Loucy (cell line): ENCODE measurements at regions not wholly inside any gene's neighbourhood (a gene's known extent, or its start where the extent isn't known, plus 50 kb on each side); places are given as distances from the start of the nearest gene placed in this dataset.

Experiments used
- H2AFZ ChIP-seq: fragments of 200-600 bp; sonication (generic); 2 replicates; pipeline ENCODE4 v1.6.0; 2016; ENCODE audit warnings: antibody characterized with exemption, mild to moderate bottlenecking, low read length, moderate library complexity
- H3F3A ChIP-seq: fragments of 200-600 bp; 2 replicates; pipeline ENCODE4 v1.6.0; 2016; ENCODE audit warnings: antibody characterized with exemption, low read depth, mild to moderate bottlenecking
- H3K27me3 ChIP-seq: fragments of 200-600 bp; sonication (generic); 2 replicates; pipeline ENCODE4 v1.6.1; 2014; ENCODE audit warnings: low read length, mild to moderate bottlenecking; ENCODE audit not compliant: insufficient read depth, poor library complexity, severe bottlenecking
- H3K36me3 ChIP-seq: fragments of 200-600 bp; sonication (generic); 2 replicates; pipeline ENCODE4 v1.6.1; 2016; ENCODE audit warnings: low read length; ENCODE audit not compliant: insufficient read depth
- H3K4me1 ChIP-seq: fragments of 200-600 bp; sonication (generic); 2 replicates; pipeline ENCODE4 v1.5.1; 2014; ENCODE audit warnings: low read length, mild to moderate bottlenecking; ENCODE audit not compliant: insufficient read depth, poor library complexity, severe bottlenecking
- H3K4me2 ChIP-seq: fragments of 200-600 bp; sonication (generic); 2 replicates; pipeline ENCODE4 v1.6.0; 2014; ENCODE audit warnings: antibody characterized with exemption, low read length, low read depth, mild to moderate bottlenecking; ENCODE audit not compliant: poor library complexity, severe bottlenecking
- H3K4me3 ChIP-seq: fragments of 200-600 bp; sonication (generic); 2 replicates; pipeline ENCODE4 v1.5.1; 2014; ENCODE audit warnings: low read length, mild to moderate bottlenecking, mixed read lengths; ENCODE audit not compliant: poor library complexity, severe bottlenecking
- H3K79me2 ChIP-seq: fragments of 200-600 bp; sonication (generic); 2 replicates; pipeline ENCODE4 v1.6.1; 2014; ENCODE audit warnings: low read length; ENCODE audit not compliant: insufficient read depth
- H3K9ac ChIP-seq: fragments of 200-600 bp; sonication (generic); 2 replicates; pipeline ENCODE4 v1.6.0; 2014; ENCODE audit warnings: mild to moderate bottlenecking, low read depth, low read length, moderate library complexity; ENCODE audit not compliant: poor library complexity, severe bottlenecking
- H3K9me2 ChIP-seq: fragments of 200-600 bp; sonication (generic); replicated peaks from 2 replicates; pipeline ENCODE4 v1.6.1; 2016; ENCODE audit warnings: low read depth, low read length, mixed read lengths
- H3K9me3 ChIP-seq: fragments of 200-600 bp; sonication (generic); 2 replicates; pipeline ENCODE4 v1.6.1; 2014; ENCODE audit warnings: mild to moderate bottlenecking, antibody characterized with exemption, low read length, low read depth; ENCODE audit not compliant: insufficient read depth
- H4K20me1 ChIP-seq: fragments of 200-600 bp; sonication (generic); 2 replicates; pipeline ENCODE4 v1.6.0; 2014; ENCODE audit warnings: antibody characterized with exemption, low read length, mild to moderate bottlenecking; ENCODE audit not compliant: insufficient read depth, poor library complexity, severe bottlenecking
- EZH2phosphoT487 ChIP-seq: fragments of 200-600 bp; IDR thresholded peaks from 2 replicates; pipeline ENCODE4 v1.6.1; 2018; ENCODE audit warnings: antibody characterized with exemption, mild to moderate bottlenecking, moderate library complexity, borderline replicate concordance
- TF ChIP-seq, protein P1 (sequence below): fragments of 200-600 bp; sonication (generic); conservative IDR thresholded peaks from 2 replicates; pipeline ENCODE4 v1.5.1; 2014; ENCODE audit warnings: mild to moderate bottlenecking, antibody characterized with exemption, low read length

DNA sequence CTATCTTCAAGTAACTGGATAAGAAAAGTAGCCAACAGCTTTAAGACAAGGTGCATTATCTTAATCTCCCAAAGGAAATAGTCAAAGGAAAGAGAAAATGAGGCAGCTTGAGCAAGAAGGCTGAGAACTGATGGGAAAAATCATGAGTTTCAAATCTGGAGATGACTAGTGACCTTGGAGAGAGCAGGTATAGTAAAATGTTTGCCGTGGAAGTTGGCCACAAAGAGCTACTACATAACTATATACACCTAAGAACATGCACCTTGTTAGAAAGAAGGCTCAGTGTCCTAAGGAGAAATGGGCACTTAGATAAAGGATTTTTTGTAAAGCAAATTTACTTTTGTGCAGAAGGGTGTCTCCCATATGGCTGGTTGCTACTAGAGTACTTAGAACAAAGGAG lies 80.8 kb upstream of the FSHB start:
- Histone ChIP-seq H3F3A (no peaks in the 10 kb centered on the region), H3K79me2 (no peaks in the 10 kb centered on the region), H3K4me1 (no peaks in the 10 kb centered on the region), H3K9me2 (no peaks in the 10 kb centered on the region), H3K4me2 (no peak overlapping the region), H3K36me3 (no peaks in the 10 kb centered on the region), H3K4me3 (no peak overlapping the region), H3K9ac (no peak overlapping the region), H4K20me1 (no peaks in the 10 kb centered on the region), H2AFZ (no peak overlapping the region), H3K9me3 (no peaks in the 10 kb centered on the region), H3K27me3 (no peaks in the 10 kb centered on the region)
- TF ChIP-seq, protein P1, sequence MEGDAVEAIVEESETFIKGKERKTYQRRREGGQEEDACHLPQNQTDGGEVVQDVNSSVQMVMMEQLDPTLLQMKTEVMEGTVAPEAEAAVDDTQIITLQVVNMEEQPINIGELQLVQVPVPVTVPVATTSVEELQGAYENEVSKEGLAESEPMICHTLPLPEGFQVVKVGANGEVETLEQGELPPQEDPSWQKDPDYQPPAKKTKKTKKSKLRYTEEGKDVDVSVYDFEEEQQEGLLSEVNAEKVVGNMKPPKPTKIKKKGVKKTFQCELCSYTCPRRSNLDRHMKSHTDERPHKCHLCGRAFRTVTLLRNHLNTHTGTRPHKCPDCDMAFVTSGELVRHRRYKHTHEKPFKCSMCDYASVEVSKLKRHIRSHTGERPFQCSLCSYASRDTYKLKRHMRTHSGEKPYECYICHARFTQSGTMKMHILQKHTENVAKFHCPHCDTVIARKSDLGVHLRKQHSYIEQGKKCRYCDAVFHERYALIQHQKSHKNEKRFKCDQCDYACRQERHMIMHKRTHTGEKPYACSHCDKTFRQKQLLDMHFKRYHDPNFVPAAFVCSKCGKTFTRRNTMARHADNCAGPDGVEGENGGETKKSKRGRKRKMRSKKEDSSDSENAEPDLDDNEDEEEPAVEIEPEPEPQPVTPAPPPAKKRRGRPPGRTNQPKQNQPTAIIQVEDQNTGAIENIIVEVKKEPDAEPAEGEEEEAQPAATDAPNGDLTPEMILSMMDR: no peak
- no peak for TF ChIP-seq EZH2phosphoT487

DNA sequence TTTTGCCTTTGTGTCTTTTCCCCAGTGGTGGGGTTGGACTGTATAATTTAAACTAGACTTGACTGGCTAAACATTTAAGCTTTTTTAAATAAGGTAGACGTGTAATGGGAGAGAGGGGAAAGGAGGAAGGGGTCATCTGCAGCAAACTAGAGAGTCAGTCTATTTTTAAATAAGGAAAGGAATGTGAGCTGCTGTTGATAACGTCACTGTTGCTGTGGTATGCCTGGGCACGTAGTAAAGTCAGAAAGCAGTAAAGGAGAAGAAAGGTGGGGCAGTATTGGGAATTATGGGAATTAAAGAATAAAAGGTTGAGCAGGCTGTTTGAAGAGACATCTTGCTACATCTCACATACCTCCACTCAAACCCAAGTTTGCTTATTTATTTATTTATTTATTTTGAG lies 80.4 kb upstream of the FSHB start:
- Histone ChIP-seq H3K4me1 (no peaks in the 10 kb centered on the region), H3K4me3 (no peak overlapping the region), H3K79me2 (no peaks in the 10 kb centered on the region), H4K20me1 (no peaks in the 10 kb centered on the region), H3K9me2 (no peaks in the 10 kb centered on the region), H3K9ac (no peak overlapping the region), H2AFZ (no peak overlapping the region), H3K9me3 (no peaks in the 10 kb centered on the region), H3K4me2 (no peak overlapping the region), H3K36me3 (no peaks in the 10 kb centered on the region), H3K27me3 (no peaks in the 10 kb centered on the region), H3F3A (no peaks in the 10 kb centered on the region)
- TF ChIP-seq, protein P1: no peak
- no peak for TF ChIP-seq EZH2phosphoT487

DNA sequence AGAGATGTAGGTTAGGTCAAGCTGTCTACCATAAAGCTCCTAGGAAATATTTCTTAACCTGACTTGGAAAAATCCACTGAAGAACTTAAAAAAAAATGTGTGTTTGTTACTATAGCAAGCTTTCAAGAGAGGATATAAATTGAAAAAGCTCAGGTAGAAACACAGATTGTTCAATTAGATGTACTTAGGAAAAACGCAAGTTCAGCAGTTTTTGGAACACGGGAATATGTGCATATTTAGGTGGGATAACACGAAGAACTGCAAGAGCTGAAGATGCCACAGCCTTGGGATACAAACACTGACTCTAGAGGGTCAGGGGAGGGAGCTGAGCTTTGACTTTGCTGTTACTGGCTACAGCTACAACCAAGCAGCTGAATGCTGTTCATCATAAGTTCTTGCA lies 77.8 kb upstream of the FSHB start:
- Histone ChIP-seq H3K4me1 (no peaks in the 10 kb centered on the region), H2AFZ (no peak overlapping the region), H4K20me1 (no peaks in the 10 kb centered on the region), H3K36me3 (no peaks in the 10 kb centered on the region), H3K27me3 (no peaks in the 10 kb centered on the region), H3K9me3 (no peaks in the 10 kb centered on the region), H3K4me2 (no peak overlapping the region), H3K9me2 (no peaks in the 10 kb centered on the region), H3K9ac (no peak overlapping the region), H3K79me2 (no peaks in the 10 kb centered on the region), H3F3A (no peaks in the 10 kb centered on the region), H3K4me3 (no peak overlapping the region)
- TF ChIP-seq, protein P1: no peak
- TF ChIP-seq EZH2phosphoT487: no peak
